IPS-NIHi7 (cell line): ENCODE measurements at regions not wholly inside any gene's neighbourhood (a gene's known extent, or its start where the extent isn't known, plus 50 kb on each side); places are given as distances from the start of the nearest gene placed in this dataset.

ENCODE experiments used
- DNase-seq: peaks from one replicate; pipeline ENCODE4 v3.0.0; 2012; ENCODE audit warnings: mixed read lengths; ENCODE audit errors: extremely low spot score

- no peak for DNase-seq
Measured at GRCh38 chr5:18036531-18036930, 402.3 kb downstream of the TAF11L14 start.

- no peak for DNase-seq
Measured at GRCh38 chr5:18037718-18038117, 403.5 kb downstream of the TAF11L14 start.

- no peak for DNase-seq
Measured at GRCh38 chr5:18043344-18043743, 409.1 kb downstream of the TAF11L14 start.

GRCh38 chr5:18048449-18048848 lies 414.2 kb downstream of the TAF11L14 start:
- DNase-seq: no peak

GRCh38 chr5:18050345-18050744 lies 416.1 kb downstream of the TAF11L14 start:
- no peak for DNase-seq

GRCh38 chr5:18050776-18051175 lies 416.5 kb downstream of the TAF11L14 start:
- DNase-seq: no peak

GRCh38 chr5:18051953-18052352 lies 417.7 kb downstream of the TAF11L14 start:
- no peak for DNase-seq

GRCh38 chr5:18052569-18052968 lies 418.3 kb downstream of the TAF11L14 start:
- no peak for DNase-seq

GRCh38 chr5:18057725-18058124 lies 423.5 kb downstream of the TAF11L14 start:
- no peak for DNase-seq

- no peak for DNase-seq
Measured at GRCh38 chr5:18067615-18068014, 433.4 kb downstream of the TAF11L14 start.

- no peak for DNase-seq
Measured at GRCh38 chr5:18068826-18069225, 434.6 kb downstream of the TAF11L14 start.

GRCh38 chr5:18069790-18070189 lies 435.5 kb downstream of the TAF11L14 start:
- no peak for DNase-seq

GRCh38 chr5:18072600-18072999 lies 438.3 kb downstream of the TAF11L14 start:
- DNase-seq: no peak

- DNase-seq: no peak
Measured at GRCh38 chr5:18074961-18075360, 440.7 kb downstream of the TAF11L14 start.

- DNase-seq: no peak
Measured at GRCh38 chr5:18078157-18078556, 443.9 kb downstream of the TAF11L14 start.

- DNase-seq: no peak
Measured at GRCh38 chr5:18079831-18080230, 445.6 kb downstream of the TAF11L14 start.

GRCh38 chr5:18088020-18088579 lies 453.8 kb downstream of the TAF11L14 start:
- DNase-seq: no peak

- DNase-seq: no peak
Measured at GRCh38 chr5:18090177-18090576, 455.9 kb downstream of the TAF11L14 start.

- DNase-seq: no peak
Measured at GRCh38 chr5:18091142-18091541, 456.9 kb downstream of the TAF11L14 start.

GRCh38 chr5:18091758-18092157 lies 457.5 kb downstream of the TAF11L14 start:
- DNase-seq: no peak

GRCh38 chr5:18095061-18095460 lies 460.8 kb downstream of the TAF11L14 start:
- no peak for DNase-seq

GRCh38 chr5:18097817-18098216 lies 463.6 kb downstream of the TAF11L14 start:
- no peak for DNase-seq

GRCh38 chr5:18098691-18099090 lies 464.4 kb downstream of the TAF11L14 start:
- DNase-seq: no peak

GRCh38 chr5:18099261-18099660 lies 465.0 kb downstream of the TAF11L14 start:
- DNase-seq: no peak
